Skeletal muscle satellite cell (primary cell): ENCODE measurements at regions not wholly inside any gene's neighbourhood (a gene's known extent, or its start where the extent isn't known, plus 50 kb on each side); places are given as distances from the start of the nearest gene placed in this dataset.

Source experiments
- H3K27me3 ChIP-seq: 2 replicates; pipeline ENCODE4 v1.7.0; 2013; ENCODE audit warnings: low read length; ENCODE audit not compliant: control insufficient read depth, insufficient read depth
- H3K36me3 ChIP-seq: 2 replicates; pipeline ENCODE4 v1.7.0; 2013; ENCODE audit warnings: mild to moderate bottlenecking, control low read depth, low read length; ENCODE audit not compliant: insufficient read depth
- H3K4me1 ChIP-seq: 2 replicates; pipeline ENCODE4 v1.7.0; 2013; ENCODE audit warnings: low read length; ENCODE audit not compliant: control insufficient read depth, insufficient read depth
- H3K4me2 ChIP-seq: 2 replicates; pipeline ENCODE4 v1.7.0; 2013; ENCODE audit warnings: mild to moderate bottlenecking, low read length
- H3K4me3 ChIP-seq: 2 replicates; pipeline ENCODE4 v1.7.0; 2013; ENCODE audit warnings: low read length
- H3K9ac ChIP-seq: 2 replicates; pipeline ENCODE4 v1.7.0; 2013; ENCODE audit warnings: mild to moderate bottlenecking, low read depth, low read length, moderate library complexity
- H3K9me3 ChIP-seq: replicated peaks from 2 replicates; pipeline ENCODE4 v1.7.0; 2013; ENCODE audit warnings: mild to moderate bottlenecking, control low read depth, low read length

- Histone ChIP-seq H3K9ac (no peak overlapping the region), H3K4me3 (no peak overlapping the region), H3K4me2 (no peak overlapping the region)
These were observed 118.7 kb downstream of the SOX9 start for GRCh38 chr17:72239548-72239947.

GRCh38 chr17:72240333-72240732 is 119.5 kb downstream of the SOX9 start:
- H3K27me3 ChIP-seq: no peaks in the 10 kb centered on the region
- peaks cover 7% of the 10 kb centered on the region for H3K4me1 ChIP-seq
- no peaks in the 10 kb centered on the region for H3K36me3 ChIP-seq
- H3K9me3 ChIP-seq: no peaks in the 10 kb centered on the region
- H3K4me2 ChIP-seq: no peak overlapping the region
- no peak overlapping the region for H3K4me3 ChIP-seq
- no peak overlapping the region for H3K9ac ChIP-seq

More at GRCh38 chr17:72239548-72239947, 118.7 kb downstream of the SOX9 start:
- Histone ChIP-seq H3K4me1 (no peaks in the 10 kb centered on the region), H3K36me3 (no peaks in the 10 kb centered on the region), H3K27me3 (peaks cover 5% of the 10 kb centered on the region), H3K9me3 (no peaks in the 10 kb centered on the region)

- no peak overlapping the region for H3K9ac ChIP-seq
- H3K9me3 ChIP-seq: no peaks in the 10 kb centered on the region
- no peak overlapping the region for H3K4me3 ChIP-seq
- H3K4me1 ChIP-seq: peaks cover 9% of the 10 kb centered on the region
- H3K27me3 ChIP-seq: no peaks in the 10 kb centered on the region
- H3K4me2 ChIP-seq: no peak overlapping the region
- no peaks in the 10 kb centered on the region for H3K36me3 ChIP-seq
These were observed 123.7 kb downstream of the SOX9 start for GRCh38 chr17:72244494-72244893.

GRCh38 chr17:72244956-72245355 is 124.1 kb downstream of the SOX9 start:
- Histone ChIP-seq H3K4me1 (peaks cover 9% of the 10 kb centered on the region), H3K36me3 (no peaks in the 10 kb centered on the region), H3K9ac (no peak overlapping the region), H3K9me3 (no peaks in the 10 kb centered on the region), H3K27me3 (no peaks in the 10 kb centered on the region), H3K4me2 (no peak overlapping the region), H3K4me3 (no peak overlapping the region)

GRCh38 chr17:72249441-72249840 is 128.6 kb downstream of the SOX9 start:
- H3K9ac ChIP-seq: no peak overlapping the region
- H3K4me3 ChIP-seq: no peak overlapping the region
- peaks cover 9% of the 10 kb centered on the region for H3K4me1 ChIP-seq
- no peaks in the 10 kb centered on the region for H3K36me3 ChIP-seq
- no peak overlapping the region for H3K4me2 ChIP-seq
- no peaks in the 10 kb centered on the region for H3K9me3 ChIP-seq
- peaks cover 20% of the 10 kb centered on the region for H3K27me3 ChIP-seq

GRCh38 chr17:72250206-72250605 is 129.4 kb downstream of the SOX9 start:
- H3K4me2 ChIP-seq: no peak overlapping the region
- H3K9me3 ChIP-seq: no peaks in the 10 kb centered on the region
- no peaks in the 10 kb centered on the region for H3K36me3 ChIP-seq
- no peak overlapping the region for H3K9ac ChIP-seq
- peaks cover 20% of the 10 kb centered on the region for H3K27me3 ChIP-seq
- H3K4me1 ChIP-seq: peaks cover 3% of the 10 kb centered on the region
- H3K4me3 ChIP-seq: no peak overlapping the region

- Histone ChIP-seq H3K4me3 (no peak overlapping the region), H3K9ac (no peak overlapping the region), H3K27me3 (peaks cover 22% of the 10 kb centered on the region), H3K4me1 (no peaks in the 10 kb centered on the region), H3K36me3 (no peaks in the 10 kb centered on the region), H3K4me2 (no peak overlapping the region), H3K9me3 (no peaks in the 10 kb centered on the region)
These were observed 132.8 kb downstream of the SOX9 start for GRCh38 chr17:72253597-72253996.

GRCh38 chr17:72254808-72255449 is 134.1 kb downstream of the SOX9 start:
- H3K27me3 ChIP-seq: peaks cover 22% of the 10 kb centered on the region
- no peak overlapping the region for H3K4me3 ChIP-seq
- no peaks in the 10 kb centered on the region for H3K4me1 ChIP-seq
- H3K36me3 ChIP-seq: no peaks in the 10 kb centered on the region
- H3K9me3 ChIP-seq: no peaks in the 10 kb centered on the region
- H3K4me2 ChIP-seq: no peak overlapping the region
- H3K9ac ChIP-seq: no peak overlapping the region

- Histone ChIP-seq H3K27me3 (peaks cover 20% of the 10 kb centered on the region), H3K4me1 (no peaks in the 10 kb centered on the region), H3K9me3 (no peaks in the 10 kb centered on the region), H3K9ac (no peak overlapping the region), H3K4me2 (no peak overlapping the region), H3K36me3 (no peaks in the 10 kb centered on the region), H3K4me3 (no peak overlapping the region)
These were observed 134.7 kb downstream of the SOX9 start for GRCh38 chr17:72255481-72255880.

GRCh38 chr17:72258711-72259110 is 137.9 kb downstream of the SOX9 start:
- peaks cover 6% of the 10 kb centered on the region for H3K27me3 ChIP-seq
- no peaks in the 10 kb centered on the region for H3K36me3 ChIP-seq
- H3K4me1 ChIP-seq: no peaks in the 10 kb centered on the region
- no peak overlapping the region for H3K9ac ChIP-seq
- no peak overlapping the region for H3K4me2 ChIP-seq
- no peak overlapping the region for H3K4me3 ChIP-seq
- no peaks in the 10 kb centered on the region for H3K9me3 ChIP-seq

GRCh38 chr17:72259922-72260321 is 139.1 kb downstream of the SOX9 start:
- Histone ChIP-seq H3K4me3 (no peak overlapping the region), H3K27me3 (peaks cover 3% of the 10 kb centered on the region), H3K4me1 (no peaks in the 10 kb centered on the region), H3K9me3 (no peaks in the 10 kb centered on the region), H3K4me2 (no peak overlapping the region), H3K36me3 (no peaks in the 10 kb centered on the region), H3K9ac (no peak overlapping the region)

- H3K4me3 ChIP-seq: no peak overlapping the region
- H3K4me2 ChIP-seq: no peak overlapping the region
- no peaks in the 10 kb centered on the region for H3K4me1 ChIP-seq
- H3K9ac ChIP-seq: no peak overlapping the region
- no peaks in the 10 kb centered on the region for H3K36me3 ChIP-seq
- H3K27me3 ChIP-seq: peaks cover 12% of the 10 kb centered on the region
- H3K9me3 ChIP-seq: no peaks in the 10 kb centered on the region
These were observed 141.9 kb downstream of the SOX9 start for GRCh38 chr17:72262766-72263165.
